Ishikawa (cell line): ENCODE measurements at regions not wholly inside any gene's neighbourhood (a gene's known extent, or its start where the extent isn't known, plus 50 kb on each side); places are given as distances from the start of the nearest gene placed in this dataset.

Experiments
- CEBPB ChIP-seq: IDR thresholded peaks from 2 replicates; pipeline ENCODE4 v1.6.1; 2012
- CREB1 ChIP-seq: IDR thresholded peaks from 2 replicates; pipeline ENCODE4 v1.6.1; 2012; ENCODE audit warnings: low read depth
- EGR1 ChIP-seq: IDR thresholded peaks from 2 replicates; pipeline ENCODE4 v1.6.1; 2012
- EP300 ChIP-seq: IDR thresholded peaks from 2 replicates; pipeline ENCODE4 v1.6.1; 2012; ENCODE audit warnings: borderline replicate concordance
- FOXM1 ChIP-seq: IDR thresholded peaks from 2 replicates; pipeline ENCODE4 v1.6.1; 2012; ENCODE audit warnings: low read depth, borderline replicate concordance
- NFIC ChIP-seq: IDR thresholded peaks from 2 replicates; pipeline ENCODE4 v1.6.1; 2012
- RAD21 ChIP-seq: IDR thresholded peaks from 2 replicates; pipeline ENCODE4 v1.6.1; 2012; ENCODE audit warnings: low read depth
- TAF1 ChIP-seq: IDR thresholded peaks from 2 replicates; pipeline ENCODE4 v1.6.1; 2012; ENCODE audit warnings: low read depth, mild to moderate bottlenecking
- TCF12 ChIP-seq: IDR thresholded peaks from 2 replicates; pipeline ENCODE4 v1.6.1; 2012; ENCODE audit warnings: low read depth
- TEAD4 ChIP-seq: IDR thresholded peaks from 2 replicates; pipeline ENCODE4 v1.6.1; 2012
- YY1 ChIP-seq: IDR thresholded peaks from 2 replicates; pipeline ENCODE4 v1.6.1; 2012; ENCODE audit warnings: low read depth
- ZBTB7A ChIP-seq: IDR thresholded peaks from 2 replicates; pipeline ENCODE4 v1.6.1; 2012; ENCODE audit warnings: low read depth
- TF ChIP-seq, protein P1 (sequence below): IDR thresholded peaks from 2 replicates; pipeline ENCODE4 v1.6.1; 2012; ENCODE audit warnings: low read depth, mild to moderate bottlenecking
- TF ChIP-seq, protein P2 (sequence below): IDR thresholded peaks from 2 replicates; pipeline ENCODE4 v1.6.1; 2012
- TF ChIP-seq, protein P3 (sequence below): IDR thresholded peaks from 2 replicates; pipeline ENCODE4 v1.6.1; 2012

DNA sequence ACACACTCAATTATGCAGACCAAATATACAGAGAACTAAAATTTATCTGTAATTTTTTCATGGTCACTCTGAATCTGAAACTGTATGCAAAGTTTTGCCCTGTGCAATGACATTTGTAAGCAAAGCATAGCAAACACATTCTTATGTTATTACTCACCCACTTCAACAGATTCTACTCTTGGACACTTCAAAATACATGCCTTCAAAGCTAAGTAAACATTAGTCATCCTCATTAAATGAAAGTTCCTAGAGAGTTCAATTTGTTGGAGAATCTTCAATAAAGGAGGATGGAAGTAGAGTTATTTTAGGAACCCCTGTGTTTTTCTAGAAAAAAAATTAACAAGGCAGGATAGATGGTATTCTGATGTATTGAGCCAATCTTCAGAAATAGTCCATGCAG lies 639.7 kb upstream of the C9orf72 start:
- TF ChIP-seq TEAD4 (peak; percentile 81), EP300 (peak; percentile 37; the same call in 1 of the 2 replicates), NFIC (peak; percentile 30; the same call in 1 of the 2 replicates)
- TF ChIP-seq, protein P1, sequence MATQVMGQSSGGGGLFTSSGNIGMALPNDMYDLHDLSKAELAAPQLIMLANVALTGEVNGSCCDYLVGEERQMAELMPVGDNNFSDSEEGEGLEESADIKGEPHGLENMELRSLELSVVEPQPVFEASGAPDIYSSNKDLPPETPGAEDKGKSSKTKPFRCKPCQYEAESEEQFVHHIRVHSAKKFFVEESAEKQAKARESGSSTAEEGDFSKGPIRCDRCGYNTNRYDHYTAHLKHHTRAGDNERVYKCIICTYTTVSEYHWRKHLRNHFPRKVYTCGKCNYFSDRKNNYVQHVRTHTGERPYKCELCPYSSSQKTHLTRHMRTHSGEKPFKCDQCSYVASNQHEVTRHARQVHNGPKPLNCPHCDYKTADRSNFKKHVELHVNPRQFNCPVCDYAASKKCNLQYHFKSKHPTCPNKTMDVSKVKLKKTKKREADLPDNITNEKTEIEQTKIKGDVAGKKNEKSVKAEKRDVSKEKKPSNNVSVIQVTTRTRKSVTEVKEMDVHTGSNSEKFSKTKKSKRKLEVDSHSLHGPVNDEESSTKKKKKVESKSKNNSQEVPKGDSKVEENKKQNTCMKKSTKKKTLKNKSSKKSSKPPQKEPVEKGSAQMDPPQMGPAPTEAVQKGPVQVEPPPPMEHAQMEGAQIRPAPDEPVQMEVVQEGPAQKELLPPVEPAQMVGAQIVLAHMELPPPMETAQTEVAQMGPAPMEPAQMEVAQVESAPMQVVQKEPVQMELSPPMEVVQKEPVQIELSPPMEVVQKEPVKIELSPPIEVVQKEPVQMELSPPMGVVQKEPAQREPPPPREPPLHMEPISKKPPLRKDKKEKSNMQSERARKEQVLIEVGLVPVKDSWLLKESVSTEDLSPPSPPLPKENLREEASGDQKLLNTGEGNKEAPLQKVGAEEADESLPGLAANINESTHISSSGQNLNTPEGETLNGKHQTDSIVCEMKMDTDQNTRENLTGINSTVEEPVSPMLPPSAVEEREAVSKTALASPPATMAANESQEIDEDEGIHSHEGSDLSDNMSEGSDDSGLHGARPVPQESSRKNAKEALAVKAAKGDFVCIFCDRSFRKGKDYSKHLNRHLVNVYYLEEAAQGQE = no peak

DNA sequence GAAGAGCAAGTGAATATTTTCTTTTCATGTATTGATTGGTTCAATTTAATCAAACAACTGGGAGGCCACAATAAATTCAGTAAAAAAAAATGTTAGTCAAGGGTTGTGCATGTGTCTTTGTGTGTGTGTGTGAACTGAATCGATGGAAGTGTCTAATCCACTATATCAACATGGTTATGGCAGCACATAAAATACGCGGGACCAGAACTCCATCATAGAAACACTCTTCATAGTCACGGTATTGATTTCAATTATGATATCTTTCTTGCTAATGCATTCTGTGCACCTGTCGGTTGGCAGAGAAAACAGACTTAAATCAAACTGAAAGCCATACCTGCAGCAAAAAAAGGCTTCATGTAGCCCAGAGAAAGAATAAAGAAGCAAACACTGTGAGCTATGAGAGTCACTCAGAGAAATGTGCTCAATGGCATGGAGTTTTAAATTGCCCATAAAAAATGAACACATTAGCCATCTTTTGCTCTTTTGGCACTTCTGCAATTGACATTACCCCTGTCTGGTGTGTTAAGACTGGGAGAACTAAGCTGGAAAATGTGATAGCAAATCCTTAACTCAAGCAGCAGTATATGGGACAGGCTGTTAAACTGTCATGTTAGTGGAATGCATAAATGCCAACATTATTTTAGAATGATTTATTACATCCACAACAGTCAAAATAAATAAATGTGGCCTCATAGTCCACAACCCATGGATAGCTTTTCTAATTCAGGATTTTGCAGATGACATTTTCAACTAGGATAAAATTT lies 642.4 kb upstream of the C9orf72 start:
- no peak for TF ChIP-seq TEAD4
- TF ChIP-seq RAD21 = no peak
- TF ChIP-seq CREB1 = no peak
- no peak for TF ChIP-seq TCF12
- TF ChIP-seq, protein P1 = no peak
- TF ChIP-seq TAF1 = no peak
- TF ChIP-seq CEBPB = no peak
- TF ChIP-seq NFIC = no peak
- TF ChIP-seq, protein P2, sequence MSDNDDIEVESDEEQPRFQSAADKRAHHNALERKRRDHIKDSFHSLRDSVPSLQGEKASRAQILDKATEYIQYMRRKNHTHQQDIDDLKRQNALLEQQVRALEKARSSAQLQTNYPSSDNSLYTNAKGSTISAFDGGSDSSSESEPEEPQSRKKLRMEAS = no peak
- no peak for TF ChIP-seq EGR1
- TF ChIP-seq EP300 = no peak
- TF ChIP-seq YY1 = no peak
- TF ChIP-seq FOXM1 = no peak
- TF ChIP-seq ZBTB7A = no peak
- TF ChIP-seq, protein P3, sequence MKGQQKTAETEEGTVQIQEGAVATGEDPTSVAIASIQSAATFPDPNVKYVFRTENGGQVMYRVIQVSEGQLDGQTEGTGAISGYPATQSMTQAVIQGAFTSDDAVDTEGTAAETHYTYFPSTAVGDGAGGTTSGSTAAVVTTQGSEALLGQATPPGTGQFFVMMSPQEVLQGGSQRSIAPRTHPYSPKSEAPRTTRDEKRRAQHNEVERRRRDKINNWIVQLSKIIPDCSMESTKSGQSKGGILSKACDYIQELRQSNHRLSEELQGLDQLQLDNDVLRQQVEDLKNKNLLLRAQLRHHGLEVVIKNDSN = no peak

DNA sequence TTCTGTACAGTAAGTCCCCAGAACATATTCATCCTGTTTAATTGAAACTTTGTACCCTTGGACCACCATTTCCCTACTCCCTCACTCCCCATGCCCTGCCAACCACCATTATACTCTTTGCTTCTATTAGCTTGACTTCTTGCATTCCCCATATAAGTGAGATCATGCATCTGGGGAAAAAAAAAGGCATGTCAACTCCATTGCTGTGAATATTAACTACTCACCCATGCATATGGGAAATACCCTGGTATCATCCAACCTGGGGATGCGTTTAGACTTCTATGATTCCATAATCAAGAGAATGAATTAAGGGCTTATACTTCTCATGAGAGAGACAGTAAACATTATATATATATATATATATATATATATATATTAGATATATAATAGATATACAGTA lies 659.4 kb upstream of the C9orf72 start:
- TF ChIP-seq TEAD4 (no peak), CREB1 (no peak), EP300 (no peak), YY1 (no peak), TCF12 (no peak), FOXM1 (no peak), EGR1 (no peak), RAD21 (no peak), TAF1 (no peak)
- TF ChIP-seq, protein P1 = no peak
- TF ChIP-seq, protein P2 = no peak
- TF ChIP-seq, protein P3 = no peak

DNA sequence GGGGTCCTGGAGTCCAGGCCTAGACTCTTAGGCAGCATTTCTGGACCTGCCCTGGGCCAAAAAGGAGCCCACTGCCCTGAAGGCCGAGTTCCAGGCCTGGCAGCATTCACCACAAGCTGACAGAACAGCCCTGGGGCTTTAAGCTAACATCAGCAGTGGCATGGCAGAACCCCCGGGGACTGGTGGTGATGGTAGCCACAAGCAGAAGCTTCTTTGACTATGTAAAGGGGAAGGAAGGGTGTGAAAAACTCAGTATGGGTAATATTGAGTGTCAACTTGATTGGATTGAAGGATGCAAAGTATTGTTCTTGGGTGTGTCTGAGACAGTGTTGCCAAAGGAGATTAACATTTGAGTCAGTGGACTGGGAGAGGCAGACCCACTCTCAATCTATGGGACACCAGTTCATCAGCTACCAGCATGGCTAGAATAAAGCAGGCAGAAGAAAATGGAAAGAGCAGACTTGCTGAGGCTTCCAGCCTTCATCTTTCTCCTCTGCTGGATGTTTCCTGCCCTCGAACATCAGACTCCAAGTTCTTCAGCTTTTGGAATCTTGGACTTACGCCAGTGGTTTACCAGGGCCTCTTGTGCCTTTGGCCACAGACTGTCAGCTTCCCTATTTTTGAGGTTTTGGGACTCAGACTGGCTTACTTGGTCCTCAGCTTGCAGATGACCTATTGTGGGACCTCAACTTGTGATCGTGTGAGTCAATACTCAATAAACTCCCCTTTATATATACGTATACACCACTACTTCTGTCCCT lies 661.0 kb upstream of the C9orf72 start:
- TF ChIP-seq TAF1 (no peak), RAD21 (no peak), EGR1 (no peak), YY1 (no peak), TCF12 (no peak), CREB1 (no peak), TEAD4 (no peak), CEBPB (no peak), EP300 (no peak), FOXM1 (no peak)
- TF ChIP-seq, protein P2 = no peak
- TF ChIP-seq, protein P1 = no peak
- TF ChIP-seq, protein P3 = no peak
